Activated T-helper 17 cell treated with anti-CD3 and anti-CD28 coated beads, Interleukin-2, amount 50 U/mL, for 72 hours (primary cell): ENCODE measurements at regions not wholly inside any gene's neighbourhood (a gene's known extent, or its start where the extent isn't known, plus 50 kb on each side); places are given as distances from the start of the nearest gene placed in this dataset.
"Not testable (repeated sequence)": the region's sequence is repeated elsewhere in the genome, so short reads cannot be mapped to it uniquely, and the experiment has no call there.

Experiments used
- ATAC-seq: fragments of 150-1000 bp; cut with Tn5 transposase; replicated peaks from 2 replicates; pipeline ENCODE4 v1.10.0; 2021; ENCODE audit warnings: mild to moderate bottlenecking, moderate library complexity
- H3K27ac Mint-ChIP-seq: one replicate; pipeline ENCODE4 v1.8.0; 2022; ENCODE audit warnings: mixed read lengths
- H3K27me3 Mint-ChIP-seq: one replicate; pipeline ENCODE4 v1.8.0; 2022; ENCODE audit warnings: mixed read lengths
- H3K36me3 Mint-ChIP-seq: one replicate; pipeline ENCODE4 v1.8.0; 2022; ENCODE audit warnings: low read depth, mild to moderate bottlenecking, mixed read lengths
- H3K4me1 Mint-ChIP-seq: one replicate; pipeline ENCODE4 v1.8.0; 2022; ENCODE audit warnings: mixed read lengths
- H3K4me3 Mint-ChIP-seq: one replicate; pipeline ENCODE4 v1.8.0; 2022; ENCODE audit warnings: mild to moderate bottlenecking, mixed read lengths
- H3K9me3 Mint-ChIP-seq: one replicate; pipeline ENCODE4 v1.8.0; 2022; ENCODE audit warnings: mixed read lengths

GRCh38 chr12:75876832-75877762, 154.5 kb downstream of the PHLDA1 start:
- H3K27ac Mint-ChIP-seq: no peak overlapping the region
- no peak for ATAC-seq
- peaks cover 13% of the 10 kb centered on the region for H3K27me3 Mint-ChIP-seq

GRCh38 chr12:75874441-75874840, 157.1 kb downstream of the PHLDA1 start:
- Mint-ChIP-seq H3K36me3 (no peaks in the 10 kb centered on the region), H3K27me3 (peaks cover 17% of the 10 kb centered on the region), H3K27ac (no peak overlapping the region), H3K4me1 (no peaks in the 10 kb centered on the region), H3K4me3 (no peak overlapping the region), H3K9me3 (no peaks in the 10 kb centered on the region)
- ATAC-seq: no peak

More at GRCh38 chr12:75876832-75877762, 154.5 kb downstream of the PHLDA1 start:
- Mint-ChIP-seq H3K4me1 (no peaks in the 10 kb centered on the region), H3K9me3 (no peaks in the 10 kb centered on the region), H3K36me3 (no peaks in the 10 kb centered on the region), H3K4me3 (no peak overlapping the region)

- Mint-ChIP-seq H3K4me3 (no peak overlapping the region), H3K36me3 (no peaks in the 10 kb centered on the region), H3K27me3 (peaks cover 17% of the 10 kb centered on the region)
Observed at GRCh38 chr12:75872762-75873161, 158.8 kb downstream of the PHLDA1 start.

GRCh38 chr12:75870878-75871277, 160.7 kb downstream of the PHLDA1 start:
- Mint-ChIP-seq H3K27me3 (peaks cover 17% of the 10 kb centered on the region), H3K4me1 (no peaks in the 10 kb centered on the region), H3K27ac (no peak overlapping the region), H3K9me3 (peaks cover 8% of the 10 kb centered on the region), H3K36me3 (no peaks in the 10 kb centered on the region), H3K4me3 (no peak overlapping the region)
- no peak for ATAC-seq

More at GRCh38 chr12:75872762-75873161, 158.8 kb downstream of the PHLDA1 start:
- no peaks in the 10 kb centered on the region for H3K9me3 Mint-ChIP-seq
- H3K4me1 Mint-ChIP-seq: no peaks in the 10 kb centered on the region
- no peak overlapping the region for H3K27ac Mint-ChIP-seq
- no peak for ATAC-seq

- H3K36me3 Mint-ChIP-seq: no peaks in the 10 kb centered on the region
- H3K4me3 Mint-ChIP-seq: no peak overlapping the region
- peaks cover 10% of the 10 kb centered on the region for H3K27me3 Mint-ChIP-seq
- H3K9me3 Mint-ChIP-seq: peaks cover 8% of the 10 kb centered on the region
- no peak for ATAC-seq
- H3K4me1 Mint-ChIP-seq: no peaks in the 10 kb centered on the region
- no peak overlapping the region for H3K27ac Mint-ChIP-seq
Observed at GRCh38 chr12:75868501-75868900, 163.1 kb downstream of the PHLDA1 start.

- Mint-ChIP-seq H3K4me3 (no peak overlapping the region), H3K36me3 (no peaks in the 10 kb centered on the region), H3K9me3 (peaks cover 8% of the 10 kb centered on the region), H3K27me3 (no peaks in the 10 kb centered on the region), H3K27ac (no peak overlapping the region), H3K4me1 (peaks cover 6% of the 10 kb centered on the region)
- no peak for ATAC-seq
Observed at GRCh38 chr12:75865315-75865714, 166.3 kb downstream of the PHLDA1 start.

- H3K4me3 Mint-ChIP-seq: no peak overlapping the region
- peaks cover 8% of the 10 kb centered on the region for H3K9me3 Mint-ChIP-seq
- H3K27ac Mint-ChIP-seq: no peak overlapping the region
- no peak for ATAC-seq
- no peaks in the 10 kb centered on the region for H3K36me3 Mint-ChIP-seq
- H3K27me3 Mint-ChIP-seq: no peaks in the 10 kb centered on the region
- peaks cover 6% of the 10 kb centered on the region for H3K4me1 Mint-ChIP-seq
Observed at GRCh38 chr12:75864161-75864560, 167.4 kb downstream of the PHLDA1 start.

GRCh38 chr12:75863533-75863932, 168.0 kb downstream of the PHLDA1 start:
- Mint-ChIP-seq H3K4me3 (no peak overlapping the region), H3K9me3 (peaks cover 8% of the 10 kb centered on the region), H3K4me1 (peaks cover 6% of the 10 kb centered on the region), H3K27me3 (no peaks in the 10 kb centered on the region), H3K36me3 (no peaks in the 10 kb centered on the region), H3K27ac (peak overlapping the region; percentile 63)
- ATAC-seq: no peak

- peaks cover 6% of the 10 kb centered on the region for H3K4me1 Mint-ChIP-seq
- H3K4me3 Mint-ChIP-seq: no peak overlapping the region
- ATAC-seq: peak; percentile 90
- peaks cover 8% of the 10 kb centered on the region for H3K9me3 Mint-ChIP-seq
- H3K27me3 Mint-ChIP-seq: no peaks in the 10 kb centered on the region
- peak overlapping the region; percentile 63 for H3K27ac Mint-ChIP-seq
- no peaks in the 10 kb centered on the region for H3K36me3 Mint-ChIP-seq
Observed at GRCh38 chr12:75862692-75863471, 168.7 kb downstream of the PHLDA1 start.

- Mint-ChIP-seq H3K4me3 (no peak overlapping the region), H3K36me3 (no peaks in the 10 kb centered on the region), H3K4me1 (peaks cover 6% of the 10 kb centered on the region), H3K27me3 (no peaks in the 10 kb centered on the region), H3K27ac (no peak overlapping the region), H3K9me3 (no peaks in the 10 kb centered on the region)
- ATAC-seq: peak; percentile 32
Observed at GRCh38 chr12:75859868-75860267, 171.7 kb downstream of the PHLDA1 start.

GRCh38 chr12:75856235-75856634, 175.3 kb downstream of the PHLDA1 start:
- ATAC-seq: no peak
- H3K4me1 Mint-ChIP-seq: no peaks in the 10 kb centered on the region
- H3K9me3 Mint-ChIP-seq: no peaks in the 10 kb centered on the region
- H3K36me3 Mint-ChIP-seq: no peaks in the 10 kb centered on the region
- no peak overlapping the region for H3K4me3 Mint-ChIP-seq
- H3K27me3 Mint-ChIP-seq: peaks cover 4% of the 10 kb centered on the region
- no peak overlapping the region for H3K27ac Mint-ChIP-seq

GRCh38 chr12:75855360-75855759, 176.2 kb downstream of the PHLDA1 start:
- H3K4me3 Mint-ChIP-seq: no peak overlapping the region
- H3K4me1 Mint-ChIP-seq: no peaks in the 10 kb centered on the region
- no peak for ATAC-seq
- peaks cover 4% of the 10 kb centered on the region for H3K27me3 Mint-ChIP-seq
- no peaks in the 10 kb centered on the region for H3K9me3 Mint-ChIP-seq
- no peaks in the 10 kb centered on the region for H3K36me3 Mint-ChIP-seq
- H3K27ac Mint-ChIP-seq: no peak overlapping the region

- Mint-ChIP-seq H3K9me3 (no peaks in the 10 kb centered on the region), H3K27ac (no peak overlapping the region), H3K27me3 (peaks cover 4% of the 10 kb centered on the region), H3K4me3 (no peak overlapping the region), H3K4me1 (no peaks in the 10 kb centered on the region), H3K36me3 (no peaks in the 10 kb centered on the region)
- ATAC-seq: no peak
Observed at GRCh38 chr12:75854681-75855309, 176.8 kb downstream of the PHLDA1 start.

GRCh38 chr12:75854137-75854536, 177.4 kb downstream of the PHLDA1 start:
- H3K27ac Mint-ChIP-seq, H3K36me3 Mint-ChIP-seq, H3K9me3 Mint-ChIP-seq, H3K4me3 Mint-ChIP-seq, ATAC-seq, H3K4me1 Mint-ChIP-seq, H3K27me3 Mint-ChIP-seq: not testable (repeated sequence)
